ENCODE measurements at regions not wholly inside any gene's neighbourhood (a gene's known extent, or its start where the extent isn't known, plus 50 kb on each side); places are given as distances from the start of the nearest gene placed in this dataset.
"Not testable (repeated sequence)": the region's sequence is repeated elsewhere in the genome, so short reads cannot be mapped to it uniquely, and the experiment has no call there.

GRCh38 chr1:58233729-58234128, 312.8 kb downstream of the OMA1 start:
- Mint-ChIP-seq H3K9me3 (no peaks in the 10 kb centered on the region), H3K27ac (no peak overlapping the region), H3K4me3 (no peak overlapping the region), H3K36me3 (ENCODE audit: low read depth) (no peaks in the 10 kb centered on the region), H3K4me1 (no peaks in the 10 kb centered on the region), H3K27me3 (ENCODE audit: low read depth) (peaks cover 50% of the 10 kb centered on the region)
- TF ChIP-seq, protein P1, sequence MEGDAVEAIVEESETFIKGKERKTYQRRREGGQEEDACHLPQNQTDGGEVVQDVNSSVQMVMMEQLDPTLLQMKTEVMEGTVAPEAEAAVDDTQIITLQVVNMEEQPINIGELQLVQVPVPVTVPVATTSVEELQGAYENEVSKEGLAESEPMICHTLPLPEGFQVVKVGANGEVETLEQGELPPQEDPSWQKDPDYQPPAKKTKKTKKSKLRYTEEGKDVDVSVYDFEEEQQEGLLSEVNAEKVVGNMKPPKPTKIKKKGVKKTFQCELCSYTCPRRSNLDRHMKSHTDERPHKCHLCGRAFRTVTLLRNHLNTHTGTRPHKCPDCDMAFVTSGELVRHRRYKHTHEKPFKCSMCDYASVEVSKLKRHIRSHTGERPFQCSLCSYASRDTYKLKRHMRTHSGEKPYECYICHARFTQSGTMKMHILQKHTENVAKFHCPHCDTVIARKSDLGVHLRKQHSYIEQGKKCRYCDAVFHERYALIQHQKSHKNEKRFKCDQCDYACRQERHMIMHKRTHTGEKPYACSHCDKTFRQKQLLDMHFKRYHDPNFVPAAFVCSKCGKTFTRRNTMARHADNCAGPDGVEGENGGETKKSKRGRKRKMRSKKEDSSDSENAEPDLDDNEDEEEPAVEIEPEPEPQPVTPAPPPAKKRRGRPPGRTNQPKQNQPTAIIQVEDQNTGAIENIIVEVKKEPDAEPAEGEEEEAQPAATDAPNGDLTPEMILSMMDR (IDR thresholded peaks at IDR 0.05; ENCODE audit: unreplicated experiment in 3 of 3), result no peak

DNA sequence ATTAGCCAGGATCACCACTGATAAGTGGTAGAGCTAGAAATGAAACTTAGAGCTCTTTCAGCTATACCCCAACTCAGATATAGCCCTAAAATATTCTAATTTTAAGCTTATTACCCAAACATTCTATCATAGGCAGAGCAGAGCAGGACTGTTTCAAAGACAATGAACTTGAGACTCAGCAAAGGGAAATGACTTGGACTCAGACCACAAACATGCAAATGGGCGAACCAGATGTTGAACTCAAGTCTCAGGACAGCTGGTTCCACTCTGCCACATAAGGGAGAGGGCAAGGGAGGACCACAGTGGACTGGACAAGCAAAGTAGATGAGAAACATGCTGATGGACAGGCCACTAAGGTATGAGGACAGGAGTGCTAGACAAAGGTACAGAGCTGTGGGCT, 315.3 kb downstream of the OMA1 start:
- no peak overlapping the region for H3K4me3 Mint-ChIP-seq
- TF ChIP-seq, protein P1 (IDR thresholded peaks at IDR 0.05; ENCODE audit: unreplicated experiment in 3 of 3), result no peak
- no peaks in the 10 kb centered on the region for H3K9me3 Mint-ChIP-seq
- H3K27ac Mint-ChIP-seq, result no peak overlapping the region
- no peaks in the 10 kb centered on the region for H3K4me1 Mint-ChIP-seq
- H3K27me3 Mint-ChIP-seq (ENCODE audit: low read depth), result peaks cover 45% of the 10 kb centered on the region
- H3K36me3 Mint-ChIP-seq (ENCODE audit: low read depth), result no peaks in the 10 kb centered on the region

DNA sequence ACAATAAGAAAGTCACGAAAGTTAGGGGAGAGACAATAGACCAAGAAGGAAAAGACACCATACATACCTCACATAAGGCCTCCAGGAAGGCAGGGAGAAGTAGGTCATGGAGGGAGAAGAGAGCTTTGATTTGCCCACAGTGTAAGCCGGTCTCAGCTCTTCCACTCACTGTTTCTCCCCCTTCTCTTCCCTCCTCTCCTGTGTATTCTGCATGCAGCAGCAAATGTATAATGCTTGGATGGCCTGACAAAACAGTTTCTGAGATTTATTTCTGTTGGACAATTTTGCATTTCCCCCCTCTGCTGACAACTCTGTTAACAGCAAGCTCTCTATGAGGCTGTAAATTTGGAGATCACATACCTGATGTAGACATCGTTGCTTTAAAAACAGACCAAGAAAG, 318.9 kb downstream of the OMA1 start:
- H3K4me3 Mint-ChIP-seq, result no peak overlapping the region
- H3K9me3 Mint-ChIP-seq, result no peaks in the 10 kb centered on the region
- H3K27ac Mint-ChIP-seq, result no peak overlapping the region
- H3K4me1 Mint-ChIP-seq, result no peaks in the 10 kb centered on the region
- TF ChIP-seq, protein P1 (IDR thresholded peaks at IDR 0.05; ENCODE audit: unreplicated experiment in 3 of 3), result no peak
- H3K27me3 Mint-ChIP-seq (ENCODE audit: low read depth), result peaks cover 24% of the 10 kb centered on the region
- no peaks in the 10 kb centered on the region for H3K36me3 Mint-ChIP-seq (ENCODE audit: low read depth)

- Mint-ChIP-seq H3K4me3 (no peak overlapping the region), H3K9me3 (no peaks in the 10 kb centered on the region), H3K27me3 (ENCODE audit: low read depth) (peaks cover 2% of the 10 kb centered on the region), H3K4me1 (no peaks in the 10 kb centered on the region), H3K36me3 (ENCODE audit: low read depth) (no peaks in the 10 kb centered on the region), H3K27ac (no peak overlapping the region)
- TF ChIP-seq, protein P1 (IDR thresholded peaks at IDR 0.05; ENCODE audit: unreplicated experiment in 3 of 3), result no peak
Observed at GRCh38 chr1:58223522-58223921, 323.0 kb downstream of the OMA1 start.

GRCh38 chr1:58220836-58221472, 325.6 kb downstream of the OMA1 start:
- Mint-ChIP-seq H3K4me3 (no peak overlapping the region), H3K27ac (no peak overlapping the region), H3K27me3 (ENCODE audit: low read depth) (peaks cover 7% of the 10 kb centered on the region)

DNA sequence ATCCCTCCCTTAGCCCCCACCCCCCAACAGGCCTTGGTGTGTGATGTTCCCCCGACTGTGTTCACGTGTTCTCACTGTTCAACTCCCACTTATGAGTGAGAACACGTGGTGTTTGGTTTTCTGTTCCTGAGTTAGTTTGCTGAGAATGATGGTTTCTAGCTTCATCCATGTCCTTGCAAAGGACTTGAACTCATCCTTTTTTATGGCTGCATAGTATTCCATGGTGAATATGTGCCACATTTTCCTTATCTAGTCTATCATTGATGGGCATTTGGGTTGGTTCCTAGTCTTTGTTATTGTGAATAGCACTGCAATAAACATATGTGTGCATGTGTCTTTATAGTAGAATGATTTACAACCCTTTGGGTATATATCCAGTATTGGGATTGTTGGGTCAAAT, 330.4 kb downstream of the OMA1 start:
- not testable (repeated sequence) for H3K4me1 Mint-ChIP-seq; H3K9me3 Mint-ChIP-seq; H3K27ac Mint-ChIP-seq; H3K36me3 Mint-ChIP-seq (ENCODE audit: low read depth); H3K27me3 Mint-ChIP-seq (ENCODE audit: low read depth); H3K4me3 Mint-ChIP-seq

More at GRCh38 chr1:58220836-58221472, 325.6 kb downstream of the OMA1 start:
- TF ChIP-seq, protein P1 (IDR thresholded peaks at IDR 0.05; ENCODE audit: unreplicated experiment in 3 of 3), result no peak
- Mint-ChIP-seq H3K36me3 (ENCODE audit: low read depth) (no peaks in the 10 kb centered on the region), H3K9me3 (no peaks in the 10 kb centered on the region), H3K4me1 (no peaks in the 10 kb centered on the region)

All from nephron (organoid).